GM19328 (cell line): ENCODE measurements at regions not wholly inside any gene's neighbourhood (a gene's known extent, or its start where the extent isn't known, plus 50 kb on each side); places are given as distances from the start of the nearest gene placed in this dataset.
"Not testable (repeated sequence)": the region's sequence is repeated elsewhere in the genome, so short reads cannot be mapped to it uniquely, and the experiment has no call there.

Source experiments
- ATAC-seq: cut with Tn5 transposase; IDR thresholded peaks from one replicate; pipeline ENCODE4 v1.9.1; 2021; ENCODE audit warnings: mild to moderate bottlenecking, moderate library complexity; ENCODE audit not compliant: unreplicated experiment

DNA sequence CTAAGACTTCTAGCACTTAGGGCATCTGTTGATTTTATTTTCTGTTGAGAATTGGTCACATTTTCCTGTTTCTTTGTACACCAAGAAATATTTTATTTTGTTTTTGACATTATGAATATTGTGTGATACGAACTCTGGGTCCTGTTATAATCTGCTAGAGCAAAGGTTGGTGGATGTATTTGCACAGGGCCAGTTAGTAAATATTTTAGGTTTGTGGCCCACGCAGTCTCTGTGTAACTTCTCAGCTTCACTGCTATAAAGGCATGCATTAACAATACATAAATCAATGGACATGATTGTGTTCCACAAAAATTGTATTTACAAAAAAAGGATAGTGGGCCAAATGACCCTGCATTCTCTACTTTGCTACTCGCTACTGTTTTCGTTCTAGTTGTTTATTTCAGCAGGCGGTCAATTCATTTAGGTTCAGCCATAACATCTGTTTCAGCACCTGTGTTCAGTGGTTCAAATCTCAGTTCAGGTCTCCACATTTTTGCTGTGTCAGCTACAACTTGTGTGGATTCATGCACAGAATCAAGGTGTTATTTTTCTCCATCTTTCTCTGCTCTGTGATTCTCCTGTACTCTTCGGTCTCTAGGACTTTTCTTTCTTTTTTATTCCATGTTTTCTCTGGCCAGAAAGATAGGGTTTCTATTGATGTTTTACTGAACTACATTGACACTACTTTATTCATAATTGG lies 786.2 kb downstream of the ETS1 start:
- ATAC-seq = no peak

DNA sequence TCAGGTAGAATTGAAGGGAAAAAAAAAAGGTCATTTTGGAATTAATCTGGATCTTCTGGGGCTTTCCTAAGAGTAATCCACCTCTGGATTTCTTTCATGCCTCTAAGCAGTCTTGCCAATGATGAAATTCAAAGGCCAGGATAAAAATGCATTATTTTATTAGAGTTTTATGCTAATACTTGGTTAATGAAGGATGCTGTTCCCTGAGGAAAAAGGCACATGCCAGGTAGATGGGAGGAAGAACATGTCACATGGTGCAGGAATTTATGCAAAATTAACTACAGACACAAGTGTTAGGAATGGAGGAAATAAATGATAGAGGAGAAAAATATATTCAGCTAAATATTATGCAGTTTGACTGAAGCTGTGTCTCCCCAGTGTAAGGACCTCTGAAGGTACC lies 792.0 kb downstream of the ETS1 start:
- no peak for ATAC-seq

DNA sequence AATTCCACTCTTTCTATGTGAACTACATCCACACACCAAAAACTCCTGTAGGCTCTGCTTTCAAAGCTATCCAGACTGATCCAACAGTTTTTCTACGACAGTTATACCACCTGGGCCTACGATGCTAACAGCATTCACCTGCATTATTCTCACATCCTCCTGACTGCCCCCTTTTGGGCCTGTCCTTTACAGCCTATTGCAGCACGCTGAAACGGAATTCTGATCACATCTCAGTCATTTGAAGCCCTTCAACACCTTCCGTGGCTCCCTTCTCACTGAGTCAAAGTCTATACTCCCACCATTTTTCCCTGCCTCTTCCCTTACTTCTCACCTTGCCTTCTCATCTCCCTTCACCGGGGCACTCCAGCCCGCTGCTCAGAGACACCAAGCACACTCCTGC lies 791.3 kb upstream of the KIRREL3 start:
- no peak for ATAC-seq

DNA sequence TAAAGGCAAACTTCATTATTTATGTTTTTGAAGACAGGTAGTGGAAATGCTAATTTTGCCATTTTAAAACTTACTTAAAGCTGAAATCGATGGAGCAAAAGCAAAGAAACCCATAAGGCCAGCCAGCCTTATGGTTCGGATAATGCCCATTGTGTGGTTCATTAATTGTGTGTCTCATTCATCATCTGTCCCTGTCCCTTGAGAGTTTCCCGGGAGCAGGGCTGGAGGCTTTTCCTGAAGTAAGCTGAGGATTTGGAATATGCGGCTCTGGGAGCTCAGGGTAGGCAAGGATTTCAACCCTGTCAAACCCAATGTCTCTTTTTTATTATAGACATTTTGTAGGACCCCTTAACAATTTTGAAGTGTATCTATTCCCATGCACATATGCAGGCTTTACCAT lies 790.0 kb upstream of the KIRREL3 start:
- no peak for ATAC-seq

DNA sequence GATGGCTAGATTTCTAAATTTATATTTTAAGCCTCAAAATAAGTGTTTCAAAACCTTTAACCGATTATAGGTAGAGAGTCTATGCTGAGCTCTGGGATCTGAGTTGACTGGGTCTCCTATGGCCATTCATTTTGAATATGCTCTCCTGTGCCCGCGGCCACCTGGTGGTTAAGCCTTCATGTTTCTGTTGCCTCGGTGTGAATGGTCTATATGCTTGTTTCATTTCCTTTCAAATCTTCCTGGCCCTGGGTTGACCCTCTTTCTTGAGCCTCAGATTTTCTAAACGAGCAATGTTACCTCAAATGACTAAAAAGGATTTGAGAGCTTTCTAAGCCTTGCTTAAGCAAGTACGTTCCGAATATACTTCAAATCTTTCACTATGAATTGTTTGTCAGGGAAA lies 789.4 kb upstream of the KIRREL3 start:
- no peak for ATAC-seq

DNA sequence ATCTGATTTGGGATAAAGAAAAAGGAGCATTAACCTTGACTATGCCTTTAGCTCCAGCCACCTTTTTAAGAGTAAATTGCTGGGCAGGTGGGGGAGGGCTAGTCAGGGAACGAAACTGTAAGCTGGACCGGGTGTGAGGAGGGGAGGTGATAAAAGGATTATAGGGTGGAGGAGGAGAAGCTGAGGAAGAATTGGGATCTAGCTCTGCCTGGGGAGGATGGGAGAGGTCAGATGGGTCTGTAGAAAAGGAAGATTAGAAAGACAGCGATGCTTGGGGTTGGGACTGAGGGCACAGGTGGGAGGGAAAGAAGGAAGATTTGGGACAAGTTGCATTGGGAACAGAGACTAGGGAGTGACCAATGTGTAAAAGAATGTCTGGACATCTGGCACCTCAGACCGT lies 772.4 kb upstream of the KIRREL3 start:
- not testable (repeated sequence) for ATAC-seq

DNA sequence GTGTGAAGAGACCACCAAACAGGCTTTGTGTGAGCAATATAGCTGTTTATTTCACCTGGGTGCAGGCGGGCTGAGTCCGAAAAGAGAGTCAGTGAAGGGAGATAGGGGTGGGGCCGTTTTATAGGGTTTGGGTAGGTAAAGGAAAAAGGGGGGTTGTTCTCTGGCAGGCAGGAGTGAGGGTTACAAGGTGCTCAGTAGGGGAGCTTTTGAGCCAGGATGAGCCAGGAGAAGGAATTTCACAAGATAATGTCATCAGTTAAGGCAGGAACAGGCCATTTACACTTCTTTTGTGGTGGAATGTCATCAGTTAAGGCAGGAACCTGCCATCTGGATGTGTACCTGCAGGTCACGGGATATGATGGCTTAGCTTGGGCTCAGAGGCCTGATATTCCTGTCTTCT lies 768.4 kb upstream of the KIRREL3 start:
- not testable (repeated sequence) for ATAC-seq

DNA sequence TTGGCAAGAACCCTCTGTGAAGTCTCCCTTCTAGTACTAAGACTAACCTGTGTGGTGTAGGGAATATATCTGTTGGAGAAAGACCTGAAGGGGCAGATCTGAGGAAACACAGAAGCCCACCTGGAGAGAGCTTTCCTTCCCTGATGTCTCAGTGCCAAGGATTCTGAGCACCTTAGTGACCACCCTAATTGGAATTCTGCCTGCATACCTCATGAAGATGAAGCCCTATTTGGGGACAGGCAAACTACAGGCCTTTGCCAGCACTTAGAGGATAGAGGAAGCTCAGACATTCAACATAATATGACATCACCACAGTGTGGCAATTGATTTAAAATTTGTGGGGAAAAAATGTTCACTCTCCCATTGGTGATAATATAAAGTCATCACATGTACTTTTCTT lies 766.2 kb upstream of the KIRREL3 start:
- ATAC-seq = no peak

DNA sequence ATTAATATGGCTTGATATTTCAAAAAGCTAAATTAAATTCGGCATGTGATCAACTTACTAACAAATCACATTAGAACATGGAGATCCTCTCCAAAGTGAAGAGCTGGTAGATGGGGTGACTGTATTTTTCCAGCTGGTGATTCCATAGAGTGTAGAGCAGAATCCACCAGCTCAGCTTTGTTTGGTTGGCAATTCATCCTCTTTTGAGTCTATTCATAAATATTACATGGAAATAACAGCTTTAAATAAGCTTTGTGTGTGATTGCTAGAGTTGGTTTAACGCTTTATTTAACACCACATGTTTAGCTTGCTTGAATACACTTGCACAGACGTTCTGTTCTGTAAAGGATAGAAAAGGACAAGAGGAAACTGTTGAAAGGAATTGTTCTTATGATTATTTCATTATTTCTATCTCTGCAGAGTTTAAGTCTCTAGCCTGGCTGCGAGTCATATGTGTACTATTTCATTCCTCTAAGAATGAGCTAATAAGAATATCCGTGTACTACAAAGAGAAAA lies 738.3 kb upstream of the KIRREL3 start:
- no peak for ATAC-seq

DNA sequence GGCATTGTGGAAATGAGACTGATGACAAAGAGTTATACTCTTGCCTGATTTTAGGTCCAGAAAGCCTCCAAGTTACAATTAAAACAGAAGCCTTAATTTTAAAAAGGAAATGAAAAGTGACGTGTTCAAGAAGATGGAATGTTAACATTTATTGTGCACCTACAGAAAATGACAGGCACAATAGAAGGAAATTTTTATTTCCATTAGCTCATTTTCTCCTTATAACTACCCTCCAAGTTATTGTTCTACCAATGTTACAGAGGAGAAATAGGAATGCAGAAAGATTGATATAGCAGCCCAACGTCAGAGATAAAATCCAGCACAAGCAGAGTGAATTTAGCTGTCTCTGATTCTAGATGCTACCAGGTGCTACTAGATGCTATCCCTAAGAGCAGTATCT lies 736.9 kb upstream of the KIRREL3 start:
- ATAC-seq = no peak

DNA sequence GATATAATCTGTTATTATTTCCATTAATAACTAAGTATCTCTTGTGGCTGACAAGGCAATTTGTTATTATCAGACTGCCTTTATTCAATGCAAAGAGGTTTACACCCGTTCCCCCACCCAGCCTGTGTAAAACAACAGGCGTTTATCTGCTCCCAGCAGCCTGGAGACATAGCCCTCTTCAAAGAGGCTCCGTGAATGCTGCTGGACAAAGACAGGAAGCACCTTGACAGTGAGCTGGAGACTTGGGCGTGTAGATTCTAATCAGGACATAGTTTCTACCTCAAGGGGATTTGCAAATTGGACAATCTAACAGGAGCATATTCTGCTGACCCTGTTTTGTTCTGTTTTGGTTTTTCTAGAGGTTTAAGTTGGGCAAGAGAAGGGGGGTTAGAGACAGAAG lies 733.0 kb upstream of the KIRREL3 start:
- no peak for ATAC-seq

DNA sequence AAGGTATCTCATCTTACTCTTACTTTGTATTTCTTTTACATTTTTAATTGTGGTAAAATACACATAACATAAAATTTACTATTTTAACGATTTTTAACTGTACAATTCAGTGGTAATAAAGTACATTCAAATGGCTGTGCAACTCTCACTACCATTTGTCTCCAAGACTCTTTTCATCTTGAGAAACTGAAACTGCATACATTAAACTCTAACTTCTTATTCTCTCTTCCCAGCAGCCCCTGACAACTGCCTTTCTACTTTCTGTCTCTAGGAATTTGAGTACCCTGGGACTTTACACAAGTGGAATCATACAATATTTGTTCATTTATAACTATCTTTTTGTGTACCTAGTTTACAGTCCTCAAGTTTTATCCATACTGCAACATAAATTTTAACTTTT lies 725.8 kb upstream of the KIRREL3 start:
- no peak for ATAC-seq

DNA sequence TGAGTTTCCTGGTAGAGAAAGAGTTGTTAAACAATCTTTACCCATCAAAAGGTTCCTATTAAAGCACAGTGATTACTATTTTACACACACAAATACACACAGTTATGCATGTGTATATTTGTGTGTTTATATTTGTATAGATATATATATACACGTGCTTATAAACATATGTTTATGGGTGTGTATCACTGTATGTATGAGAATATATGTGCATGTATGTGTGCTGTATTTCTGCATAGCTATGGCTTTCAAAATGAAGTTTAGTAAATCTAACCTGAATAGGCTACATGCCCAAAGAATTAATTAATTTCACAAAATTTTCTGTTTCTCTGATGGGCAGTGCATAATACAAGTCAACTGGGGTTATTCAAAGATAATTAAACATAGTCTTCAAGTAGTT lies 723.1 kb upstream of the KIRREL3 start:
- ATAC-seq = no peak

DNA sequence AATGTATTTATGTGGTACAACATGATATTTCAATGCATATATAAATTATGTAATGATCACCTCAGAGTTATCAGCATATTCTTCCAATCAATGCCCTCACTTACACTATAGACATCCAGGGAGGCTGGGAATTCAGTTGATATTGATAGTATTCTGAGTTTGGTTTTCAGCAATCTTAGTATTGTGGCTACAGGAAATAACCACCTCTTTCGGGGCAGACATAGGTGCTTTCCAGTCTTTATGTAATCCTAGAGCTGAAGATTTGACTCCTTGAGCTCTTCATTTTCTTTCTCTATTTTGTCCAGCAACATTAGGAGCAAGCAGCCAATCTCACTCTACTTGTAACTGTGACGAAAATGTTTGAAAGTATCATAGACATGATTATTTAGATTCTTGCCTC lies 712.7 kb upstream of the KIRREL3 start:
- no peak for ATAC-seq

DNA sequence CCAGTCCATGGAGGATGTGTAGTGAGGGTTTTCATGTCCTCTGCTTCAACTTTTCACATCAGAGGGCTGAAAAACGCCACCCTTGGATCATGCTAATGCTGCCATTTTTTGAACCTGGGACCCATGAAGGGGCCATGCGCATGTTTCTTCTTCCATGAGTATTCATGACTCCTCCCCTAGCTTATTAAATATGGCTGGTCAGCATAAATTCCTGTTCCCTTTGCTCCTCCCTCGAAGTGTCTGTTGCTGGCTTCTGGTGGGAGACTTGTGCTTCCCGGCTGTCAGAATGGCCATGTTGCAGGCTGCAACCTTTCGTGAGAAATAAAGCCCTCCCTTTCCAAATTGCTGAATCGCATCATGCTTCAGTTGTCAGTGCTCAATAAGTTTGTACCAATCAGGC lies 711.2 kb upstream of the KIRREL3 start:
- ATAC-seq = no peak

DNA sequence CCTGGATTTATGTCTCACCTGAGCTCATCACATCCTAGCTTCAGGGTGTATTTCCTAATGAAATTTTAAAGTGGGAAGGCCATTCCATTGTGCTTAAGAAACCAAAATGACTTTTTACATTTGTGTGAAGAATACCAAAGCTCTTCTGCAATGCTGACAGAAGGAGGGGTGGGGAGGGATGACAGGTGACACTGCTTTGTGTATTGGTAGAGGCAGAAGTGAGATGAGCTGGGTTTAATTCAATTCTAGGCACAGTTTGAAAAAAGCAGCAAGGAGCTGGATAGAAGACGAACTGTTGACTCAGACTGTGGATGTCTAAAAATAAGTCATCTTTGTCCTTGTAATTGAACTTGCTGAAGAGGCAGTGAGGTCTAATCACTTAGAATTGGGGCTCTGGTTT lies 710.3 kb upstream of the KIRREL3 start:
- ATAC-seq = no peak

DNA sequence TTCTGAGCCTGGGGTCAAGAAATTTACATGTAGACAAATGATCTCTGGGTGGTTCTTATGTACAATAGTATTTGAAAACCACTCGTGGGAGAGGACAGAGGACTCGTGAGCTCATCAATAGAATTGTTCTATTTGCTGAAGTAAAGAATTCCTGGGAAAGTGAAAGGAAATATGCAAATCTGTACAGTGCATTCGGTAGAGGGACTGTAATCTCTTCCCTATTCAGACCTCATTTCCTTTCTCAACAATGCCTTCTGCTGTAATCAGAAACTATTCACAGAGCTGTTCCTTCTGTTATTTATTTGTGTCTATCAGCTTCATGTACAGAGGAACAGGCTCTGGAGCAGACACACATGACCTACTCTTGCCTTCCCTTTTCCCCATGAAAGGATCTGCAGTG lies 709.4 kb upstream of the KIRREL3 start:
- ATAC-seq = no peak

DNA sequence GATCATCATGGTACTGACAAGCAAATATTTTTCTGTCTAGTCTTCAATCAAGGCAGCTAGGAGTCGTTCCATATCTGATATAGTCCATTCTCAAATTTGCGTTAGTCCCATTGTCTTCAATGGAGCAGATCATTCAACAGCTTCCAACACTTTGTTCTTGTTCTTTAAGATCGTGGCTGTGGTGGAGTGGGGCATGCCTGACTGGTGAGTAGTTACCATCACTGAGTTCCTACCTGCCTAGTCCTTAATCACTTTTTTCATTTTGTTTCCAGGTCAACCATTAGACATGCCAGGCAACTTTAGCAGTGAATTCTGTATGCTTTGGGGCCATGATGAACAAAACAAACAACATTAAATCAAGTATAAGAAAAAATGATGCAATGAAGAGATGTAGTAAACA lies 693.1 kb upstream of the KIRREL3 start:
- ATAC-seq = no peak

DNA sequence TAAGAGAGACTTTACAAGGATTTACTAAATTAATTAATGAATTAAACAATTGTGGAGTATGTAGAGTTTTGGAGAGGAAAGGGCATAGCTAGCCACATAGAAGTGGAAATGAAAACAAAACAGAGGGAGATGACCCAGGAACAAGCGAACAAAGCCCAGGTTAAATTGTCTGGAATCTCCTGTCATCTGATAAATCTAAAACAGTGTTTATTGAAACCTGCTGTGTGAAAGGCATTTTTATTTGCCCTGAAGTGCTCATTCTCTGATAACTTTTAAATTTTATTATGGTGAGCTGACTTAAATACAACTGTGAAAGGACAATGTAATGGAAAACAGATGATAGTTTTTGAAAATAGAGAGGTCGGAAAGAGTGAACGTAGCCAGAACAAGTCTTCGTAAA lies 682.8 kb upstream of the KIRREL3 start:
- no peak for ATAC-seq

DNA sequence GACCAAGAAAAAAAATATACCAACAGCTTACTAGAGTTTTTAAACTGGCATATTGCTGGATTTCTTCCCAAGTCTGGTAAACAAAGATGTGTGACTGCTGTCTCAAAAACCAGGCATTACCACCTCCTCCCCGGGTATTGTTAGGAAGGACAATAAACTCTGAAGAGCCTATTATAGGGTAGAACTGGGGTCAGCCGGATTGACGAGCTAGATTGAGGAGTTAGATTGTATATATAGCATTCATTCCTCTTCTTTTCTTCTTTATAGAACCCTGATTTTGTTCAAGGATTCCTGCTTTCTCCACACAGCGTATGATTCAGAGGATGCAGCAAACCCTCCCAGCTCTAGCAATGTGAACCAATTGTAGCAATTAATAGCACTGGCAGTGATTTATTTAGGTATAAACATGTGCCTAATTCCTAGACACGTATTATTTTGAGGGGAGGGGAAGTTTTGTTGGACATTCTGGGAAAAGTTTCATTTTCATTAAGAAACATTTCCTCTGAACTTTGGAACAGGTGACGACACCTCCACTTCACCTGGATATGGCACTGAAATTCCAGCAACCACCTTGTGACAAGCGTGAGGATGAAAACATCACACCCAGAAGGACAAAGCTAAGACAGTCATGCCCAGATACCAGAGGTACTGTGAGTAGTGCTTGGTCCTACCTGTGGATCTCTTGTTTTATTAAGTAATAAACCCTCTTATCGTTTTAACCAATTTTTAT lies 679.4 kb upstream of the KIRREL3 start:
- ATAC-seq = no peak

DNA sequence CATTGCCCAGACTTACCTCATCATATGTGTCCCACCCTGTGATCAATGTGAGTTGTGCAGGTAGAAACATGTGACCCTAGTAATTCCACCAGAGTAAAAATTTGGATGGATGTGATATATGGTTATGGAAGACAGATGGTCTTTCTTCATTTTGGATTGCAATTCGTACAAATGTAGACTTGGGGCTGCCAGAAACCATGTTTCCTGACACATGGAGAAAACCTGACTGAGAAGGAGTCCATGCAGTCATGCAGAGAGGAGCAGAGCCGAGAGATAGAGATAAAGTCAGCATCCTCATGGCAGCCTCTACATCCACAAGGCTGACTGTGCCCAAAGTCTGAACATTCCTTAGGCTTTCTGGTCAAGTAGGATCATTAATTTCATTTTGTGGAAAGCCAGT lies 678.1 kb upstream of the KIRREL3 start:
- ATAC-seq = no peak

DNA sequence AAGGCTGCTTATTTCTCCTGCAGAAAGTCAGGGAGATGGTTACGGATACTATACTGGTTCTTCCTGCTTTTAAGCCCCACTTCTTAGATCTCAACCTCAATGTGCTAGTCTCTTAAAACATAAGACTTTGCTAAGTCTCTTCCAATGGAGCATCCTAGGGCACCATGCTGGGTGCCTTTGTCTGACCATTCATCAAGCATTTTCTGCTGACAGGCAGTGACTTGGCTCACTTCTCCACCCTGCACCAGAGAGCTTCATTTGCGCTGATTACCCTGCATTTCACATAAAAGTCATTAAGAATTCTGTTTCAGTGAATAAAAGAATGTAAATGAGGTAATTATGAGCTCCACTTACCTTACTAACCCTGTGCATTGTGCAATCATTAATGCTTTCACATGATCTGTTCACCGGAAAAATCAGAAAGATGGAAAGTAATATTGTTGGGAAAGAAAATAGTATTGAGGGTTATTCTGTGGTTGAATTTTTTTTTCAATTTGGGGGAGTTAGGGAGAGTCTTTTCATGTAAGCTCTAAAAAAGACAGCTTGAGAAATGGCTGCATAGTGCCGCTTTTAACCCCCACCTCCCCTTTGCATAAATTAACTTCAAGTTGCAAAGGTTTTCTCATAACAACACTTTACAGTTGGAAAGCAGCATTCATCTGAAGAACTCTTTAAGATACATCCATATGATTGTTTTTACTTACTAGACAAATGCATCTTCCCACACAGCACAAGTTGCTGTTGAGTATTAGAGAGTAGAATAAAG lies 677.3 kb upstream of the KIRREL3 start:
- no peak for ATAC-seq
